ENCODE measurements at regions not wholly inside any gene's neighbourhood (a gene's known extent, or its start where the extent isn't known, plus 50 kb on each side); places are given as distances from the start of the nearest gene placed in this dataset.

DNA sequence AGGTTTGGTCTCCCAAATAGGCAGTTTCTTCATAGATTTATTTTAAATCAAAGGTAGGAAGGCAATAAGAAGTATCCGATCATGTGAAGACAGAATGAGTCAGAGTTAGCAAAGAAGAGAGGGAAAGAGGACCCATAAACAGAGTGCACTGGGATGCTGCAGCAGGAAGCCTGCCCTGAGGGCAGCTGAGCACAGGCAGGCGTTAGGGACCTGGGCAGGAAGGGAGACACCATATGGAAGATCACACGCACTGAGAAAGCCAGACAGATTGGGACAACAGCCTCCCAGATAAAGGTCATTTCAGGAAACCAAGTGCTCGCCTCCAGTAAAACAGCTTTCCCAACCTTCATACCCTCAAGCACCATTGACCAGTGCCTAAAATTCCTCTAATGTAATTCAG, 598.0 kb downstream of the EFNB2 start:
- WGBS (ENCODE audit: insufficient coverage, low coverage, low lambda C conversion rate, missing lambda C conversion rate) = 23% methylated on average over 4 of the region's 4 CpGs

DNA sequence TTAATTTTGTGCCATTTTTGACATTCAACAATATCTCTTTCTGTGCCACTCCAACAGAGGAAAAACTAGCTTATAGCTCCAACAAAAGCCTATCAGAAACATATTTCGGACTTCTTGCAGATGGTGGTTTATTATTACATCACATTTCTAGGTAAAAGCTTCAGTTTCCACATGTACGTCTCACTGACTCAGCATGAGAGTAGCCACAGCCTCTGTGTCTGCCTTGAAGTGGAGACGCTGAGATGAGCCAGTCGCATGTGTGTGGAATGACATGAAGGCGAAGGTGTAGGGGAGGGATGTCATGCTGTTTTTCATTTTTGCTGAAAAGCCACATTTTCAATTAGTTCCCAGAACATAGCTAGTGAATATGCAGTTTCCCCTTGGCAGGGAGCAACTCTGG, 598.6 kb downstream of the EFNB2 start:
- Histone ChIP-seq H3K36me3 (no peaks in the 10 kb centered on the region), H3K9me3 (no peaks in the 10 kb centered on the region), H3K27me3 (no peaks in the 10 kb centered on the region), H3K27ac (no peak overlapping the region), H3K4me3 (no peak overlapping the region), H3K4me1 (no peaks in the 10 kb centered on the region)
- TF ChIP-seq, protein P1, sequence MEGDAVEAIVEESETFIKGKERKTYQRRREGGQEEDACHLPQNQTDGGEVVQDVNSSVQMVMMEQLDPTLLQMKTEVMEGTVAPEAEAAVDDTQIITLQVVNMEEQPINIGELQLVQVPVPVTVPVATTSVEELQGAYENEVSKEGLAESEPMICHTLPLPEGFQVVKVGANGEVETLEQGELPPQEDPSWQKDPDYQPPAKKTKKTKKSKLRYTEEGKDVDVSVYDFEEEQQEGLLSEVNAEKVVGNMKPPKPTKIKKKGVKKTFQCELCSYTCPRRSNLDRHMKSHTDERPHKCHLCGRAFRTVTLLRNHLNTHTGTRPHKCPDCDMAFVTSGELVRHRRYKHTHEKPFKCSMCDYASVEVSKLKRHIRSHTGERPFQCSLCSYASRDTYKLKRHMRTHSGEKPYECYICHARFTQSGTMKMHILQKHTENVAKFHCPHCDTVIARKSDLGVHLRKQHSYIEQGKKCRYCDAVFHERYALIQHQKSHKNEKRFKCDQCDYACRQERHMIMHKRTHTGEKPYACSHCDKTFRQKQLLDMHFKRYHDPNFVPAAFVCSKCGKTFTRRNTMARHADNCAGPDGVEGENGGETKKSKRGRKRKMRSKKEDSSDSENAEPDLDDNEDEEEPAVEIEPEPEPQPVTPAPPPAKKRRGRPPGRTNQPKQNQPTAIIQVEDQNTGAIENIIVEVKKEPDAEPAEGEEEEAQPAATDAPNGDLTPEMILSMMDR (IDR thresholded peaks at IDR 0.05) = no peak
- TF ChIP-seq POLR2A (IDR thresholded peaks at IDR 0.05) = no peak
- no peak for DNase-seq
- intact Hi-C loops (cut with DNase I) = no loop called here
- no peak for ATAC-seq
- WGBS (ENCODE audit: insufficient coverage, low coverage, low lambda C conversion rate, missing lambda C conversion rate) = 71% methylated on average over 5 of the region's 5 CpGs

More for the DNA sequence above, 598.0 kb downstream of the EFNB2 start:
- Histone ChIP-seq H3K36me3 (no peaks in the 10 kb centered on the region), H3K27me3 (no peaks in the 10 kb centered on the region), H3K4me3 (no peak overlapping the region), H3K9me3 (no peaks in the 10 kb centered on the region), H3K4me1 (no peaks in the 10 kb centered on the region), H3K27ac (no peak overlapping the region)
- DNase-seq (no peak), ATAC-seq (no peak)
- intact Hi-C loops (cut with DNase I) = no loop called here
- TF ChIP-seq, protein P1 (IDR thresholded peaks at IDR 0.05) = no peak
- TF ChIP-seq POLR2A (IDR thresholded peaks at IDR 0.05) = no peak

DNA sequence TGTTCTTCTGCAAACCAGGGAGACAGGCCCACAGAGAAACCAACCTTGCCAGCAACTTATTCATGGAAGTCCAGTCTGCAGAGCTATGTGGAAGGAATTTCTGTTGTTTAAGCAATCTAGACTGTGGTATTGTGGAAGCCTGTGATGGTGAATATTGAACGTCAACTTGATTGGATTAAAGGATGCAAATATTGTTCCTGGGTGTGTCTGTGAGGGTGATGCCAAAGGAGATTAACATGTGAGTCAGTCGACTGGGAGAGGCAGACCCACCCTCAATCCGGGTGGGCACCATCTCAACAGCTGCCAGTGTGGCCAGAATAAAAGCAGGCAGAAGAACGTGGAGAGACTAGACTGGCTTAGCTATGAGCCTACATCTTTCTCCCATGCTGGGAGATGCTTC, 606.0 kb downstream of the EFNB2 start:
- ATAC-seq (no peak), DNase-seq (no peak)
- intact Hi-C loops (cut with DNase I) = no loop called here
- Histone ChIP-seq H3K4me1 (no peaks in the 10 kb centered on the region), H3K36me3 (no peaks in the 10 kb centered on the region), H3K27me3 (no peaks in the 10 kb centered on the region), H3K9me3 (no peaks in the 10 kb centered on the region), H3K27ac (no peak overlapping the region), H3K4me3 (no peak overlapping the region)
- no peak for TF ChIP-seq POLR2A (IDR thresholded peaks at IDR 0.05)
- TF ChIP-seq, protein P1 (IDR thresholded peaks at IDR 0.05) = no peak
- WGBS (ENCODE audit: insufficient coverage, low coverage, low lambda C conversion rate, missing lambda C conversion rate) = 39% methylated on average over 2 of the region's 4 CpGs

DNA sequence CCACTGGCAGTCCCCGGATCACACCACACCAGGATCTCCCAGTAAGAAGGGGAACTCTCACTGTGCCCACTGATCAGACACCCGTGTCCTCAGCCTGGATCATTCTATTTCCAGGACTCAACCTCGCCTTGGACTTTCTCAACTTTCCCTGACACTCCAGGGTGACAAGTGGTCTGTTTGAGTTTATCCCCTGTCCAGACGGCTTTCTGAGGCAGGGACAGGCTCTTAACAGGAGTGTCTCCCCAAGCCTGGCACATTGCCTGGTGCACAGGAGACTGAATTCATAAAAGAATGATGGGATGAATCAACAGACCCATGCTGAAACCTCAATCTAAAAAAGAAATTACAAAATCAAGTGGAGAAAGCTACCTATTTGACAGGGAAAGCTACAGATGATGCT, 606.6 kb downstream of the EFNB2 start:
- no peaks in the 10 kb centered on the region for H3K27me3 ChIP-seq
- no peak overlapping the region for H3K27ac ChIP-seq
- DNase-seq = no peak

More for the DNA sequence above, 606.6 kb downstream of the EFNB2 start:
- TF ChIP-seq, protein P1 (IDR thresholded peaks at IDR 0.05) = no peak
- TF ChIP-seq POLR2A (IDR thresholded peaks at IDR 0.05) = no peak
- Histone ChIP-seq H3K36me3 (no peaks in the 10 kb centered on the region), H3K4me1 (no peaks in the 10 kb centered on the region), H3K9me3 (no peaks in the 10 kb centered on the region), H3K4me3 (no peak overlapping the region)
- intact Hi-C loops (cut with DNase I) = no loop called here
- ATAC-seq = no peak
- WGBS (ENCODE audit: insufficient coverage, low coverage, low lambda C conversion rate, missing lambda C conversion rate) = 50% methylated on average over 4 of the region's 4 CpGs

Measured in right lobe of liver (tissue), 6 donors.